Body of pancreas (tissue), 4 donors: ENCODE measurements at regions not wholly inside any gene's neighbourhood (a gene's known extent, or its start where the extent isn't known, plus 50 kb on each side); places are given as distances from the start of the nearest gene placed in this dataset.

Source experiments
- ATAC-seq: fragments of 150-250 bp; one replicate; pipeline ENCODE4 v1.9.1; 2016
- DNase-seq, 4 donors: peaks; one replicate each; pipeline ENCODE4 v3.0.0-alpha.2; 2019
- H3K27ac ChIP-seq, 4 donors: fragments of 200-600 bp; sonication (generic); 1 replicate in 3 of 4; 2 replicates in 1 of 4; pipeline versions ENCODE4 v1.5.1 to v1.6.1; 2016 to 2019; ENCODE audit warnings: mild to moderate bottlenecking in 1 of 4, mixed read lengths in 1 of 4, moderate library complexity in 1 of 4
- H3K27me3 ChIP-seq, 2 donors: fragments of 200-600 bp; sonication (generic); one replicate each; pipeline ENCODE4 v1.6.0; 2016; ENCODE audit warnings: mild to moderate bottlenecking in 1 of 2
- H3K36me3 ChIP-seq, 2 donors: fragments of 200-600 bp; sonication (generic); replicated peaks in 1 of 2; 2 replicates each; pipeline ENCODE4 v1.5.1; 2016; ENCODE audit warnings: low read depth in 2 of 2; ENCODE audit not compliant: insufficient read depth in 1 of 2
- H3K4me1 ChIP-seq: fragments of 200-600 bp; sonication (generic); one replicate; pipeline ENCODE4 v1.6.0; 2016
- H3K4me3 ChIP-seq, 2 donors: fragments of 200-600 bp; sonication (generic); 1 replicate in 1 of 2; 2 replicates in 1 of 2; pipeline ENCODE4 v1.5.1; 2016 to 2019
- H3K9me3 ChIP-seq, 3 donors: fragments of 200-600 bp; sonication (generic); 1 replicate in 2 of 3; 2 replicates in 1 of 3; pipeline ENCODE4 v1.5.1; 2016
- POLR2A ChIP-seq, 3 donors: fragments of 450-650 bp; IDR thresholded peaks; one replicate each; pipeline ENCODE4 v1.6.1; 2016; ENCODE audit warnings: antibody characterized with exemption in 3 of 3, mild to moderate bottlenecking in 2 of 3
- WGBS, 2 donors: methylation state at CpG; one replicate each; pipeline ENCODE4 v1.1.5; 2017; 5-methylcytosine and 5-hydroxymethylcytosine counted together
- intact Hi-C: fragments of 100-400 bp; cut with DNase I; formaldehyde crosslinking; loops from one replicate; pipeline ENCODE4 v1.15.1; 2023
- TF ChIP-seq, protein P1 (sequence below), 7 experiments: fragments of 450-650 bp in 4 of 7; fragments of 200-600 bp in 3 of 7; sonication (generic) in 3 of 7; IDR thresholded peaks; one replicate each; pipeline ENCODE4 v1.5.1; 2016 to 2019; ENCODE audit warnings: antibody characterized with exemption in 7 of 7

DNA sequence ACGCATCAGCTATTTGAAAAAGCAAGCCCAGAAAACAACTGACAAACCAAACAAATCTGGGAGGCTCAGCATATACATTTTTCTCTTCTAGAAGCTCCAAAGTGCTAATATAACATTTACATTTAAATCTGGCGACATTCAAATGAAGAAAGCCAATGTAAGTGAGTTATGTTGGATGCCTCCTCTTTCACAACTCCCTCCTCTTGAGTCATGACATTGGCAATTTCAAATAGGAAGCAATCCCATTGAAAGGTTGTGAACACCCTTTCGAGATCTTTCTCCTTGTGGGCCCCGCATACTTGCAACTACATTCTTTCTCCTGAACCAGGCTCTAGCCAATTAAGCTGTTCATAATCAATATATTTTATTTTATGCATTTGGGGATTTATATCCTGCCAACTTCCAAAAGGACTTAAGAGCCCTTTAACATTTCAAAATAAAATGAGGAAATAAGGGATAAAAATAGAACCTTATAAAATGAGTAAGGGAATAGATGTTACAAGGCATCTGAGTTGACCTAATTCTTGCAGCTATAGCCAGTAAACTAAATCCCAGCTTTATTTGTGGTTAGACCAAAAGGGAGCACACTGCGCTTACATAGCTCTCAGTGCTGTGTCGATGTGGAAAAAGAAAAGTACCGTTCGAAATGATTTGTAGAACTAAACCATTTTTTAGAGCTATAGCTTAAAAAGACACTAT, 129.5 kb upstream of the SESN3 start:
- Histone ChIP-seq H3K27me3 (no peaks in the 10 kb centered on the region), H3K27ac (no peak overlapping the region), H3K9me3 (no peaks in the 10 kb centered on the region), H3K36me3 (no peaks in the 10 kb centered on the region), H3K4me3 (no peak overlapping the region), H3K4me1 (peaks cover 15% of the 10 kb centered on the region)
- intact Hi-C loops: no loop called here
- WGBS, 2 donors: 82 to 89% methylated on average over 8 of the region's 8 CpGs
- no peak for DNase-seq
- no peak for TF ChIP-seq POLR2A (IDR thresholded peaks at IDR 0.05)
- TF ChIP-seq, protein P1, sequence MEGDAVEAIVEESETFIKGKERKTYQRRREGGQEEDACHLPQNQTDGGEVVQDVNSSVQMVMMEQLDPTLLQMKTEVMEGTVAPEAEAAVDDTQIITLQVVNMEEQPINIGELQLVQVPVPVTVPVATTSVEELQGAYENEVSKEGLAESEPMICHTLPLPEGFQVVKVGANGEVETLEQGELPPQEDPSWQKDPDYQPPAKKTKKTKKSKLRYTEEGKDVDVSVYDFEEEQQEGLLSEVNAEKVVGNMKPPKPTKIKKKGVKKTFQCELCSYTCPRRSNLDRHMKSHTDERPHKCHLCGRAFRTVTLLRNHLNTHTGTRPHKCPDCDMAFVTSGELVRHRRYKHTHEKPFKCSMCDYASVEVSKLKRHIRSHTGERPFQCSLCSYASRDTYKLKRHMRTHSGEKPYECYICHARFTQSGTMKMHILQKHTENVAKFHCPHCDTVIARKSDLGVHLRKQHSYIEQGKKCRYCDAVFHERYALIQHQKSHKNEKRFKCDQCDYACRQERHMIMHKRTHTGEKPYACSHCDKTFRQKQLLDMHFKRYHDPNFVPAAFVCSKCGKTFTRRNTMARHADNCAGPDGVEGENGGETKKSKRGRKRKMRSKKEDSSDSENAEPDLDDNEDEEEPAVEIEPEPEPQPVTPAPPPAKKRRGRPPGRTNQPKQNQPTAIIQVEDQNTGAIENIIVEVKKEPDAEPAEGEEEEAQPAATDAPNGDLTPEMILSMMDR (IDR thresholded peaks at IDR 0.05): no peak
- ATAC-seq: no peak

DNA sequence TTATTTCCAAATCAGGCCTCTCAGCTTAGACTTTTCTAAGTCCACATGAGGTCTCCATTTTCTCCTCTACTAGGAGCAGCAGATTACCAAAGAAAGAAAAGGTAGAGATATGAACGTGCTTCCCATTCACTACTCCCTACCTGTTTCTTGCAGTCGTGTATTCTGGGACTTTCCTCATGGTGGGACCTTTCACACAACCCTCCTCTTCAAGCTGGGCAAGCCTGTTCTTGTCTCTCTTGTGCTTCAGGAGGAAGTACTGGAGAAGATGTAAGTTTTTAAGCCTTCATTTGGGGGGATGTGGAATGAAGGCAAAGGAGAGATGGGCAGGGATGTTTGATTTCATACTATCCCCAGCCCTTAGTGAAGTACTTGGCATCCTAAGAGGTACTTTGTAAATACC, 128.8 kb upstream of the SESN3 start:
- Histone ChIP-seq H3K27ac (no peak overlapping the region), H3K9me3 (no peaks in the 10 kb centered on the region), H3K4me3 (no peak overlapping the region), H3K36me3 (no peaks in the 10 kb centered on the region), H3K27me3 (no peaks in the 10 kb centered on the region), H3K4me1 (peaks cover 8% of the 10 kb centered on the region)
- intact Hi-C loops: no loop called here
- ATAC-seq (no peak), DNase-seq (no peak)
- WGBS, 2 donors: 63 to 70% methylated on average over 2 of the region's 2 CpGs
- TF ChIP-seq, protein P1 (IDR thresholded peaks at IDR 0.05): no peak
- TF ChIP-seq POLR2A (IDR thresholded peaks at IDR 0.05): no peak

DNA sequence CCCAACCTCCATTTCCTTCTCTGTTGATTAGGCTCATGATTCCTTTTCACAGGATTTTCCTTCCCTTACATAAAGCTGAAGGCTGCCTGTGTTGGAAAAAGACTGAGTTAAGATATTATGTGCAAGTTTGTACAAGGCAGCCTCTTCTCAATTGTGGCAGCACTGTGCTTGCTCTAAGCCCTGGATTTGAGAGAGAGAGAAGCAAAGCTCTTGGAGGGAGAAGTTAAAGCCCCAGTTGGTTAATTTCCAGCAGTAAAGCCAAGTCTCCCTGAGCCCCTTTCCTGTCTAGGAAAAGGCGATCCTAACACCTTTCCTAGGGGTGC, 128.3 kb upstream of the SESN3 start:
- H3K27me3 ChIP-seq: no peaks in the 10 kb centered on the region
- H3K36me3 ChIP-seq: no peaks in the 10 kb centered on the region
- no peak for ATAC-seq
- no peaks in the 10 kb centered on the region for H3K9me3 ChIP-seq
- intact Hi-C loops: no loop called here
- H3K4me1 ChIP-seq: peaks cover 3% of the 10 kb centered on the region
- TF ChIP-seq, protein P1 (IDR thresholded peaks at IDR 0.05): no peak
- TF ChIP-seq POLR2A (IDR thresholded peaks at IDR 0.05): no peak
- peak overlapping the region in 1 of 4 donors; percentile 25 for H3K27ac ChIP-seq
- no peak for DNase-seq
- 95 to 100% methylated on average over 1 of the region's 1 CpG for WGBS, 2 donors
- no peak overlapping the region for H3K4me3 ChIP-seq

DNA sequence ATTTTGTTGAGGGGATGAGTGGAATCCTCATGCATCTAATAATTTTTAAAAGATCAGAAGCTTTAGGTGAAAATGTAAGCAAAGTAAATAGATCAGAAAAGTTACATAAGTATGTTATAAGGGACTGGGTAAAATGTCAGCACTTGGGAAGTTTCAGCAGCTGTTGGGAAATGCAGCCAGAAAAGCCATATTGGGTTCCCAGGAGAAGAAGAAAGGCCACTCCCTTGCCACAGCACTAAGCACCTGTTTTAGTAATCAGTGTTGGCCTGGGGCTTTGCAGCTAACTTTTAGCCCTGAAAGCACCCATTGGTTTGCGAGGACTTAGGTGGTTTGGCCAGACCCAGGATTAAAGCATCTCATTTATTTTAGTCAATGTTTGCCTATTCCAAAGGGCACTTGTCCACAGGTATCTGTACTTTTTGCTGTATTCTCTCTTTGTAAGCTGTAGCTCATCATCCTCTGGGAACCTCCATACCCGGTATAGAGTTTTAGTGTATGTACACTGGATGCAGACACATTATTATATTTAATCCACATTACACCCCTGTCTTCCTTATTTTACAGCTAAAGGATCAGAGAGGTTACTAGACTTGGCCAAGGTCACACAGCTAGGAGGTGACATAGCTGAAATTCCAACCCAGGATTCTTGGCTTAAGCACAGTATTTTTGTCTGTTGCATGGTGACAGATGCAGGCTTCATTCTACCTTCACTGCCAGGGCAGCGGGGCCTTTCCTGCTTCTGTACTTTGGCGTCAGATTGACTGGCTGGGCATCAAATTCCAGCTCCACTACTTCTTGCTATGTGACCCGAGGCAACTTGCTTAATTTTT, 127.7 kb upstream of the SESN3 start:
- Histone ChIP-seq H3K36me3 (no peaks in the 10 kb centered on the region), H3K27ac (no peak overlapping the region), H3K4me3 (no peak overlapping the region), H3K4me1 (no peaks in the 10 kb centered on the region), H3K27me3 (no peaks in the 10 kb centered on the region), H3K9me3 (no peaks in the 10 kb centered on the region)
- DNase-seq (peak in 2 of 4 donors; percentile 24 to 34), ATAC-seq (peak; percentile 69)
- TF ChIP-seq, protein P1 (IDR thresholded peaks at IDR 0.05): no peak
- no peak for TF ChIP-seq POLR2A (IDR thresholded peaks at IDR 0.05)
- WGBS, 2 donors: 53 to 62% methylated on average over 5 of the region's 5 CpGs
- intact Hi-C loops: no loop called here
